ENCODE measurements at regions not wholly inside any gene's neighbourhood (a gene's known extent, or its start where the extent isn't known, plus 50 kb on each side); places are given as distances from the start of the nearest gene placed in this dataset.

DNA sequence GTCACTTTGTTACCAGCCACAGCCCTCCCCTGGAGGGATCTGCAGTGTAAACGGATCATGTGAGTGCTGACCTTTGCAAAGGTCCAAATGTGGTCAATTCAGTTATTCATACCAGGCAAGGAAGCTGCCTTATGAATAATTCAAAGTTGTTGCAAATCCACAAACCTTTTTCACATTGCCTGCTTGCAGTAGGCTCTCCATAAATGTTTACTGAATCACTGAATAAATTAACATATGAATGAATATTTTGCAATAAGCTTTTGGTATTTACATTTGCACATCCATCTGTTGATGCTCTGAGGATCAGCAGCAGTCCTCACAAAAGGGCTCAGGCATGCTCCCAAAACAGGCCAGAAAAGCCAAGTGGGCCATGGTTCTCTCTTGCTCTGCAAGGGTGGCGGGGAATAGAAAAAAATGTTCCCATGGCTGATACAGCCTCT lies 156.8 kb downstream of the VAPA start:
- TF ChIP-seq EZH2phosphoT487 (IDR thresholded peaks at IDR 0.05; ENCODE audit: unreplicated experiment), result no peak
- TF ChIP-seq, protein P1, sequence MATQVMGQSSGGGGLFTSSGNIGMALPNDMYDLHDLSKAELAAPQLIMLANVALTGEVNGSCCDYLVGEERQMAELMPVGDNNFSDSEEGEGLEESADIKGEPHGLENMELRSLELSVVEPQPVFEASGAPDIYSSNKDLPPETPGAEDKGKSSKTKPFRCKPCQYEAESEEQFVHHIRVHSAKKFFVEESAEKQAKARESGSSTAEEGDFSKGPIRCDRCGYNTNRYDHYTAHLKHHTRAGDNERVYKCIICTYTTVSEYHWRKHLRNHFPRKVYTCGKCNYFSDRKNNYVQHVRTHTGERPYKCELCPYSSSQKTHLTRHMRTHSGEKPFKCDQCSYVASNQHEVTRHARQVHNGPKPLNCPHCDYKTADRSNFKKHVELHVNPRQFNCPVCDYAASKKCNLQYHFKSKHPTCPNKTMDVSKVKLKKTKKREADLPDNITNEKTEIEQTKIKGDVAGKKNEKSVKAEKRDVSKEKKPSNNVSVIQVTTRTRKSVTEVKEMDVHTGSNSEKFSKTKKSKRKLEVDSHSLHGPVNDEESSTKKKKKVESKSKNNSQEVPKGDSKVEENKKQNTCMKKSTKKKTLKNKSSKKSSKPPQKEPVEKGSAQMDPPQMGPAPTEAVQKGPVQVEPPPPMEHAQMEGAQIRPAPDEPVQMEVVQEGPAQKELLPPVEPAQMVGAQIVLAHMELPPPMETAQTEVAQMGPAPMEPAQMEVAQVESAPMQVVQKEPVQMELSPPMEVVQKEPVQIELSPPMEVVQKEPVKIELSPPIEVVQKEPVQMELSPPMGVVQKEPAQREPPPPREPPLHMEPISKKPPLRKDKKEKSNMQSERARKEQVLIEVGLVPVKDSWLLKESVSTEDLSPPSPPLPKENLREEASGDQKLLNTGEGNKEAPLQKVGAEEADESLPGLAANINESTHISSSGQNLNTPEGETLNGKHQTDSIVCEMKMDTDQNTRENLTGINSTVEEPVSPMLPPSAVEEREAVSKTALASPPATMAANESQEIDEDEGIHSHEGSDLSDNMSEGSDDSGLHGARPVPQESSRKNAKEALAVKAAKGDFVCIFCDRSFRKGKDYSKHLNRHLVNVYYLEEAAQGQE (IDR thresholded peaks at IDR 0.05; ENCODE audit: unreplicated experiment), result no peak
- no peak for TF ChIP-seq EZH2 (IDR thresholded peaks at IDR 0.05; ENCODE audit: low read depth, unreplicated experiment)
- TF ChIP-seq, protein P2, sequence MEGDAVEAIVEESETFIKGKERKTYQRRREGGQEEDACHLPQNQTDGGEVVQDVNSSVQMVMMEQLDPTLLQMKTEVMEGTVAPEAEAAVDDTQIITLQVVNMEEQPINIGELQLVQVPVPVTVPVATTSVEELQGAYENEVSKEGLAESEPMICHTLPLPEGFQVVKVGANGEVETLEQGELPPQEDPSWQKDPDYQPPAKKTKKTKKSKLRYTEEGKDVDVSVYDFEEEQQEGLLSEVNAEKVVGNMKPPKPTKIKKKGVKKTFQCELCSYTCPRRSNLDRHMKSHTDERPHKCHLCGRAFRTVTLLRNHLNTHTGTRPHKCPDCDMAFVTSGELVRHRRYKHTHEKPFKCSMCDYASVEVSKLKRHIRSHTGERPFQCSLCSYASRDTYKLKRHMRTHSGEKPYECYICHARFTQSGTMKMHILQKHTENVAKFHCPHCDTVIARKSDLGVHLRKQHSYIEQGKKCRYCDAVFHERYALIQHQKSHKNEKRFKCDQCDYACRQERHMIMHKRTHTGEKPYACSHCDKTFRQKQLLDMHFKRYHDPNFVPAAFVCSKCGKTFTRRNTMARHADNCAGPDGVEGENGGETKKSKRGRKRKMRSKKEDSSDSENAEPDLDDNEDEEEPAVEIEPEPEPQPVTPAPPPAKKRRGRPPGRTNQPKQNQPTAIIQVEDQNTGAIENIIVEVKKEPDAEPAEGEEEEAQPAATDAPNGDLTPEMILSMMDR (conservative IDR thresholded peaks at IDR 0.05; ENCODE audit: low read depth in 2 of 2), result no peak
- no peak for TF ChIP-seq POLR2AphosphoS5 (IDR thresholded peaks at IDR 0.05; ENCODE audit: low read depth)
- TF ChIP-seq, protein P3, sequence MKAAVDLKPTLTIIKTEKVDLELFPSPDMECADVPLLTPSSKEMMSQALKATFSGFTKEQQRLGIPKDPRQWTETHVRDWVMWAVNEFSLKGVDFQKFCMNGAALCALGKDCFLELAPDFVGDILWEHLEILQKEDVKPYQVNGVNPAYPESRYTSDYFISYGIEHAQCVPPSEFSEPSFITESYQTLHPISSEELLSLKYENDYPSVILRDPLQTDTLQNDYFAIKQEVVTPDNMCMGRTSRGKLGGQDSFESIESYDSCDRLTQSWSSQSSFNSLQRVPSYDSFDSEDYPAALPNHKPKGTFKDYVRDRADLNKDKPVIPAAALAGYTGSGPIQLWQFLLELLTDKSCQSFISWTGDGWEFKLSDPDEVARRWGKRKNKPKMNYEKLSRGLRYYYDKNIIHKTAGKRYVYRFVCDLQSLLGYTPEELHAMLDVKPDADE (IDR thresholded peaks at IDR 0.05), result no peak
- TF ChIP-seq JUNB (IDR thresholded peaks at IDR 0.05; ENCODE audit: unreplicated experiment), result no peak
